HL-60 (cell line): ENCODE measurements at regions not wholly inside any gene's neighbourhood (a gene's known extent, or its start where the extent isn't known, plus 50 kb on each side); places are given as distances from the start of the nearest gene placed in this dataset.

Source experiments
- DNase-seq, 2 experiments: peaks; one replicate each; pipeline ENCODE4 v3.0.0-alpha.2; 2010 to 2020; ENCODE audit warnings: low read depth in 1 of 2, low spot score in 1 of 2
- H3K27ac ChIP-seq: fragments of 250-450 bp; sonication (Bioruptor Pico); replicated peaks from 2 replicates; pipeline ENCODE4 v1.5.1; 2020; ENCODE audit warnings: mild to moderate bottlenecking, moderate library complexity
- H3K27me3 ChIP-seq: fragments of 250-450 bp; sonication (Bioruptor Pico); 2 replicates; pipeline ENCODE4 v1.5.1; 2021; ENCODE audit warnings: mild to moderate bottlenecking, moderate library complexity; ENCODE audit not compliant: insufficient read depth, poor library complexity, severe bottlenecking
- H3K4me3 ChIP-seq: replicated peaks from 2 replicates; pipeline ENCODE4 v1.5.1; 2011; ENCODE audit warnings: mild to moderate bottlenecking, control low read depth, low read length; ENCODE audit not compliant: insufficient read depth
- CTCF ChIP-seq: IDR thresholded peaks from one replicate; pipeline ENCODE4 v1.5.1; 2011; ENCODE audit warnings: low read length, control low read depth, inconsistent platforms; ENCODE audit not compliant: insufficient read depth
- GABPA ChIP-seq: IDR thresholded peaks from 2 replicates; pipeline ENCODE4 v1.6.1; 2012; ENCODE audit warnings: low read depth
- POLR2AphosphoS5 ChIP-seq: IDR thresholded peaks from 2 replicates; pipeline ENCODE4 v1.6.1; 2012; ENCODE audit warnings: low read depth
- SPI1 ChIP-seq: IDR thresholded peaks from 2 replicates; pipeline ENCODE4 v1.6.1; 2012; ENCODE audit warnings: low read depth, mild to moderate bottlenecking, borderline replicate concordance
- TF ChIP-seq, protein P1 (sequence below): IDR thresholded peaks from 2 replicates; pipeline ENCODE4 v1.6.1; 2012; ENCODE audit warnings: low read depth; ENCODE audit not compliant: insufficient replicate concordance

GRCh38 chr20:24106801-24107445, 118.3 kb upstream of the GGTLC1 start:
- peak in 1 of 2 experiments; percentile 3 for DNase-seq
- Histone ChIP-seq H3K27me3 (no peaks in the 10 kb centered on the region), H3K27ac (no peak overlapping the region), H3K4me3 (no peak overlapping the region)
- TF ChIP-seq POLR2AphosphoS5 (no peak), SPI1 (no peak), GABPA (no peak), CTCF (no peak)
- TF ChIP-seq, protein P1, sequence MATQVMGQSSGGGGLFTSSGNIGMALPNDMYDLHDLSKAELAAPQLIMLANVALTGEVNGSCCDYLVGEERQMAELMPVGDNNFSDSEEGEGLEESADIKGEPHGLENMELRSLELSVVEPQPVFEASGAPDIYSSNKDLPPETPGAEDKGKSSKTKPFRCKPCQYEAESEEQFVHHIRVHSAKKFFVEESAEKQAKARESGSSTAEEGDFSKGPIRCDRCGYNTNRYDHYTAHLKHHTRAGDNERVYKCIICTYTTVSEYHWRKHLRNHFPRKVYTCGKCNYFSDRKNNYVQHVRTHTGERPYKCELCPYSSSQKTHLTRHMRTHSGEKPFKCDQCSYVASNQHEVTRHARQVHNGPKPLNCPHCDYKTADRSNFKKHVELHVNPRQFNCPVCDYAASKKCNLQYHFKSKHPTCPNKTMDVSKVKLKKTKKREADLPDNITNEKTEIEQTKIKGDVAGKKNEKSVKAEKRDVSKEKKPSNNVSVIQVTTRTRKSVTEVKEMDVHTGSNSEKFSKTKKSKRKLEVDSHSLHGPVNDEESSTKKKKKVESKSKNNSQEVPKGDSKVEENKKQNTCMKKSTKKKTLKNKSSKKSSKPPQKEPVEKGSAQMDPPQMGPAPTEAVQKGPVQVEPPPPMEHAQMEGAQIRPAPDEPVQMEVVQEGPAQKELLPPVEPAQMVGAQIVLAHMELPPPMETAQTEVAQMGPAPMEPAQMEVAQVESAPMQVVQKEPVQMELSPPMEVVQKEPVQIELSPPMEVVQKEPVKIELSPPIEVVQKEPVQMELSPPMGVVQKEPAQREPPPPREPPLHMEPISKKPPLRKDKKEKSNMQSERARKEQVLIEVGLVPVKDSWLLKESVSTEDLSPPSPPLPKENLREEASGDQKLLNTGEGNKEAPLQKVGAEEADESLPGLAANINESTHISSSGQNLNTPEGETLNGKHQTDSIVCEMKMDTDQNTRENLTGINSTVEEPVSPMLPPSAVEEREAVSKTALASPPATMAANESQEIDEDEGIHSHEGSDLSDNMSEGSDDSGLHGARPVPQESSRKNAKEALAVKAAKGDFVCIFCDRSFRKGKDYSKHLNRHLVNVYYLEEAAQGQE: no peak

GRCh38 chr20:24106150-24106800, 117.7 kb upstream of the GGTLC1 start:
- no peak overlapping the region for H3K4me3 ChIP-seq
- DNase-seq: no peak
- no peak overlapping the region for H3K27ac ChIP-seq
- TF ChIP-seq CTCF (no peak), GABPA (no peak), SPI1 (no peak), POLR2AphosphoS5 (no peak)
- TF ChIP-seq, protein P1: no peak
- no peaks in the 10 kb centered on the region for H3K27me3 ChIP-seq

DNA sequence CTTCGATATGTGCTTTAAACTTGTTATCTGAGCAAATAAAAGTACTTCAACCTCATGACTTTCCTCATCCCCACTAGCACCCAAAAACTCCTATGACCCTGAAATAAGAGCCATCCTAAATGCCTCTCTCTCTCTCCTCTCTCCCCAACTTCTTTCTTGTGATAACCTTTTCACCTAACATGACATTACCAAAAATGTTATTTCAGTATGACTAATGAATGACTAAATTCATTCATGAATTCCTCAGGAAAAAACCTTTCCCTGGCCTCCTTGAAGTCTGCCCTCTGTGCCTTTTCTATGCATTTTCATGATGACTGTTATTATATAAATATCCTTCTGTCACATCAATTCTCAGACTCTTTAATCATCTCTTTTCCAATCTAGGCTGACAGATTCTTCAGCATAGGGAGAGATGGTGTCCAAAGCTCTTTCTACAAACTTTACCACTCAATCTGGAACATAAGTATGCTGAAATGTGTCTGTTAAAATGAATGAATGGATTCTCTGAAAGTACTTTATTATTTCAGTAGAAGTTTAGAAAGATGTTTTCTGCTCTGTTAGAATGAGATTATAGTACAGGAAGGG, 114.3 kb upstream of the GGTLC1 start:
- TF ChIP-seq GABPA (no peak), SPI1 (no peak), CTCF (no peak), POLR2AphosphoS5 (no peak)
- TF ChIP-seq, protein P1: no peak
- H3K4me3 ChIP-seq: no peak overlapping the region
- no peak for DNase-seq
- no peaks in the 10 kb centered on the region for H3K27me3 ChIP-seq
- H3K27ac ChIP-seq: no peak overlapping the region
